ENCODE measurements at regions not wholly inside any gene's neighbourhood (a gene's known extent, or its start where the extent isn't known, plus 50 kb on each side); places are given as distances from the start of the nearest gene placed in this dataset.
"Not testable (repeated sequence)": the region's sequence is repeated elsewhere in the genome, so short reads cannot be mapped to it uniquely, and the experiment has no call there.

DNA sequence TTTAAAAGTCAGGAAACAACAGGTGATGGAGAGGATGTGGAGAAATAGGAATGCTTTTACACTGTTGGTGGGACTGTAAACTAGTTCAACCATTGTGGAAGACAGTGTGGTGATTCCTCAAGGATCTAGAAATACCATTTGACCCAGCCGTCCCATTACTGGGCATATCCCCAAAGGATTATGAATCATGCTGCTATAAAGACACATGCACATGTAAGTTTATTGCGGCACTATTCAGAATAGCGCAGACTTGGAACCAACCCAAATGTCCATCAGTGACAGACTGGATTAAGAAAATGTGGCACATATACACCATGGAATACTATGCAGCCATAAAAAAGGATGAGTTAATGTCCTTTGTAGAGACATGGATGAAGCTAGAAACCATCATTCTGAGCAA lies 359.8 kb upstream of the CCDC179 start:
- TF ChIP-seq CTCF (IDR thresholded peaks at IDR 0.05; ENCODE audit: low read depth, low read length); EZH2phosphoT487 (IDR thresholded peaks at IDR 0.05; ENCODE audit: low read depth): not testable (repeated sequence)
